HG02623 (cell line): ENCODE measurements at regions not wholly inside any gene's neighbourhood (a gene's known extent, or its start where the extent isn't known, plus 50 kb on each side); places are given as distances from the start of the nearest gene placed in this dataset.
"Not testable (repeated sequence)": the region's sequence is repeated elsewhere in the genome, so short reads cannot be mapped to it uniquely, and the experiment has no call there.

ENCODE experiments used
- ATAC-seq: cut with Tn5 transposase; IDR thresholded peaks from one replicate; pipeline ENCODE4 v1.9.1; 2021; ENCODE audit warnings: moderate library complexity; ENCODE audit not compliant: unreplicated experiment

- ATAC-seq = no peak
These were observed 139.8 kb upstream of the XPO1 start for GRCh38 chr2:61677942-61678341.

- ATAC-seq = no peak
These were observed 139.2 kb upstream of the XPO1 start for GRCh38 chr2:61677306-61677705.

- no peak for ATAC-seq
These were observed 137.0 kb upstream of the XPO1 start for GRCh38 chr2:61675204-61675603.

GRCh38 chr2:61671561-61672315 lies 133.6 kb upstream of the XPO1 start:
- no peak for ATAC-seq

- no peak for ATAC-seq
These were observed 132.7 kb upstream of the XPO1 start for GRCh38 chr2:61670591-61671501.

- no peak for ATAC-seq
These were observed 126.0 kb upstream of the XPO1 start for GRCh38 chr2:61664190-61664589.

- no peak for ATAC-seq
These were observed 124.8 kb upstream of the XPO1 start for GRCh38 chr2:61662990-61663389.

- no peak for ATAC-seq
These were observed 122.6 kb upstream of the XPO1 start for GRCh38 chr2:61660511-61661388.

- ATAC-seq = no peak
These were observed 121.0 kb upstream of the XPO1 start for GRCh38 chr2:61658841-61659780.

GRCh38 chr2:61649946-61650345 lies 111.8 kb upstream of the XPO1 start:
- not testable (repeated sequence) for ATAC-seq

GRCh38 chr2:61649021-61649420 lies 110.9 kb upstream of the XPO1 start:
- no peak for ATAC-seq

GRCh38 chr2:61647044-61647443 lies 108.9 kb upstream of the XPO1 start:
- no peak for ATAC-seq

GRCh38 chr2:61645911-61646310 lies 107.8 kb upstream of the XPO1 start:
- no peak for ATAC-seq

- not testable (repeated sequence) for ATAC-seq
These were observed 105.0 kb upstream of the XPO1 start for GRCh38 chr2:61643153-61643552.

GRCh38 chr2:61640406-61640805 lies 102.2 kb upstream of the XPO1 start:
- no peak for ATAC-seq

GRCh38 chr2:61639721-61640120 lies 101.6 kb upstream of the XPO1 start:
- ATAC-seq = no peak

- no peak for ATAC-seq
These were observed 98.5 kb upstream of the XPO1 start for GRCh38 chr2:61636686-61637085.

- ATAC-seq = no peak
These were observed 96.4 kb upstream of the XPO1 start for GRCh38 chr2:61634512-61634911.

GRCh38 chr2:61633250-61633649 lies 95.1 kb upstream of the XPO1 start:
- ATAC-seq = no peak
